Daoy (cell line): ENCODE measurements at regions not wholly inside any gene's neighbourhood (a gene's known extent, or its start where the extent isn't known, plus 50 kb on each side); places are given as distances from the start of the nearest gene placed in this dataset.
A peak's percentile ranks its signal among the peaks of the same experiment; 100 is the strongest.

Experiments used
- DNase-seq: peaks from one replicate; pipeline ENCODE4 v3.0.0-alpha.2; 2015; ENCODE audit warnings: low read depth

- DNase-seq = no peak
These were observed 78.0 kb upstream of the CTLA4 start for GRCh38 chr2:203789618-203790017.

GRCh38 chr2:203790134-203790852 is 77.3 kb upstream of the CTLA4 start:
- no peak for DNase-seq

- DNase-seq = no peak
These were observed 71.1 kb upstream of the CTLA4 start for GRCh38 chr2:203796248-203797010.

- no peak for DNase-seq
These were observed 70.3 kb upstream of the CTLA4 start for GRCh38 chr2:203797276-203797675.

GRCh38 chr2:203797712-203798111 is 69.9 kb upstream of the CTLA4 start:
- DNase-seq = no peak

- no peak for DNase-seq
These were observed 69.1 kb upstream of the CTLA4 start for GRCh38 chr2:203798296-203799087.

GRCh38 chr2:203799908-203800307 is 67.7 kb upstream of the CTLA4 start:
- no peak for DNase-seq

- DNase-seq = no peak
These were observed 66.8 kb upstream of the CTLA4 start for GRCh38 chr2:203800783-203801182.

GRCh38 chr2:203802342-203803052 is 65.1 kb upstream of the CTLA4 start:
- DNase-seq = peak; percentile 82

GRCh38 chr2:203803053-203803429 is 64.5 kb upstream of the CTLA4 start:
- DNase-seq = no peak

- peak; percentile 91 for DNase-seq
These were observed 63.5 kb upstream of the CTLA4 start for GRCh38 chr2:203804070-203804469.

GRCh38 chr2:203804764-203805485 is 62.6 kb upstream of the CTLA4 start:
- DNase-seq = peak; percentile 54

- no peak for DNase-seq
These were observed 62.1 kb upstream of the CTLA4 start for GRCh38 chr2:203805486-203805838.

- DNase-seq = no peak
These were observed 60.8 kb upstream of the CTLA4 start for GRCh38 chr2:203806761-203807160.

GRCh38 chr2:203808046-203808750 is 59.4 kb upstream of the CTLA4 start:
- peak; percentile 94 for DNase-seq

- peak; percentile 54 for DNase-seq
These were observed 58.5 kb upstream of the CTLA4 start for GRCh38 chr2:203809084-203809521.

- no peak for DNase-seq
These were observed 57.5 kb upstream of the CTLA4 start for GRCh38 chr2:203809991-203810510.

- peak; percentile 93 for DNase-seq
These were observed 55.9 kb upstream of the CTLA4 start for GRCh38 chr2:203811491-203812221.
